ENCODE measurements at regions not wholly inside any gene's neighbourhood (a gene's known extent, or its start where the extent isn't known, plus 50 kb on each side); places are given as distances from the start of the nearest gene placed in this dataset.

GRCh38 chr2:39975476-39976020 is 196.5 kb upstream of the THUMPD2 start:
- no peak for TF ChIP-seq CTCF (IDR thresholded peaks at IDR 0.05; ENCODE audit: low read depth, low read length)
- no peak for TF ChIP-seq EZH2phosphoT487 (IDR thresholded peaks at IDR 0.05; ENCODE audit: low read depth)

Data from OCI-LY3 (cell line).